Keratinocyte (primary cell): ENCODE measurements at regions not wholly inside any gene's neighbourhood (a gene's known extent, or its start where the extent isn't known, plus 50 kb on each side); places are given as distances from the start of the nearest gene placed in this dataset.

Experiments
- CTCF ChIP-seq, 3 experiments: IDR thresholded peaks in 1 of 3; conservative IDR thresholded peaks in 1 of 3; optimal IDR thresholded peaks in 1 of 3; 2 replicates in 2 of 3; 3 replicates in 1 of 3; pipeline versions ENCODE3 to v1.5.1; 2011; ENCODE audit warnings: low read length in 3 of 3, mild to moderate bottlenecking in 3 of 3, moderate library complexity in 2 of 3, control low read depth in 1 of 3, inconsistent platforms in 1 of 3; ENCODE audit not compliant: insufficient read depth in 2 of 3; ENCODE audit errors: extremely low read depth in 1 of 3
- EZH2 ChIP-seq: IDR thresholded peaks from one replicate; pipeline ENCODE4 v1.6.1; 2012; ENCODE audit warnings: inconsistent platforms, mild to moderate bottlenecking, low read length, moderate library complexity

- TF ChIP-seq CTCF (optimal IDR thresholded peaks at IDR 0.05 in 1 of 3, IDR thresholded peaks at IDR 0.05 in 1 of 3, conservative IDR thresholded peaks at IDR 0.05 in 1 of 3; ENCODE audit: extremely low read depth in 1 of 3, insufficient read depth in 2 of 3, low read length in 3 of 3) (no peak), EZH2 (no peak)
Observed at GRCh38 chr3:38964204-38964603, 87.5 kb downstream of the SCN11A start.
